WTC11 (cell line): ENCODE measurements at regions not wholly inside any gene's neighbourhood (a gene's known extent, or its start where the extent isn't known, plus 50 kb on each side); places are given as distances from the start of the nearest gene placed in this dataset.

Experiments used
- ATAC-seq: fragments of 200-7000 bp; cut with Tn5 transposase; 2 replicates; pipeline ENCODE4 v1.10.0; 2021; ENCODE audit warnings: mild to moderate bottlenecking, moderate library complexity
- CTCF ChIA-PET: fragments of 300-600 bp; sonication (Branson Sonifier 250); formaldehyde crosslinking; loops from one replicate; lab custom pipeline; 2021; ENCODE audit warnings: antibody characterized with exemption; lab: Charles Lee
- POLR2A ChIA-PET: fragments of 350-600 bp; sonication (Branson Sonifier 250); formaldehyde crosslinking; loops from one replicate; lab custom pipeline; 2021; ENCODE audit warnings: antibody characterized with exemption; lab: Charles Lee
- DNase-seq: peaks from one replicate; pipeline ENCODE4 v3.0.0; 2021; ENCODE audit warnings: low spot score
- H3K27ac Mint-ChIP-seq: 2 replicates; pipeline ENCODE4 v1.8.0; 2021; ENCODE audit warnings: mixed read lengths
- H3K27me3 Mint-ChIP-seq: 2 replicates; pipeline ENCODE4 v1.8.0; 2021; ENCODE audit warnings: low read depth, mild to moderate bottlenecking, moderate library complexity, mixed read lengths
- H3K36me3 Mint-ChIP-seq: 2 replicates; pipeline ENCODE4 v1.8.0; 2021; ENCODE audit warnings: mixed read lengths
- H3K4me1 Mint-ChIP-seq: 2 replicates; pipeline ENCODE4 v1.8.0; 2022; ENCODE audit warnings: mixed read lengths
- H3K4me3 Mint-ChIP-seq: 2 replicates; pipeline ENCODE4 v1.8.0; 2021; ENCODE audit warnings: mild to moderate bottlenecking, moderate library complexity, mixed read lengths
- H3K9me3 Mint-ChIP-seq: 2 replicates; pipeline ENCODE4 v1.8.0; 2021; ENCODE audit warnings: mixed read lengths
- EMX1 ChIP-seq: fragments of 250-450 bp; sonication (Bioruptor Pico); IDR thresholded peaks from 2 replicates; pipeline ENCODE4 v1.8.0; 2021; ENCODE audit warnings: mild to moderate bottlenecking
- FOXJ3 ChIP-seq: sonication (generic); formaldehyde crosslinking; IDR thresholded peaks from 2 replicates; pipeline ENCODE4 v1.9.0; 2021; ENCODE audit warnings: missing genetic modification reagents, mild to moderate bottlenecking, borderline replicate concordance
- HMGA2 ChIP-seq: fragments of 250-450 bp; sonication (Bioruptor Pico); IDR thresholded peaks from 2 replicates; pipeline ENCODE4 v1.4.0; 2021; ENCODE audit warnings: mild to moderate bottlenecking, moderate library complexity
- JAZF1 ChIP-seq: fragments of 250-450 bp; sonication (Bioruptor Pico); IDR thresholded peaks from 2 replicates; pipeline ENCODE4 v1.9.0; 2021; ENCODE audit warnings: moderate library complexity, mild to moderate bottlenecking, inconsistent platforms
- KAT7 ChIP-seq: sonication (generic); formaldehyde crosslinking; IDR thresholded peaks from 2 replicates; pipeline ENCODE4 v1.8.1; 2023; ENCODE audit warnings: missing genetic modification reagents, mild to moderate bottlenecking, borderline replicate concordance
- PRRX2 ChIP-seq: fragments of 250-450 bp; sonication (Bioruptor Pico); IDR thresholded peaks from 2 replicates; pipeline ENCODE4 v1.8.0; 2021; ENCODE audit warnings: mild to moderate bottlenecking
- RELA ChIP-seq: sonication (generic); formaldehyde crosslinking; IDR thresholded peaks from 2 replicates; pipeline ENCODE4 v1.8.1; 2022; ENCODE audit warnings: missing genetic modification reagents, mild to moderate bottlenecking, borderline replicate concordance
- TCF7 ChIP-seq: sonication (generic); formaldehyde crosslinking; IDR thresholded peaks from 2 replicates; pipeline ENCODE4 v1.8.0; 2022; ENCODE audit warnings: mild to moderate bottlenecking, low read depth, missing genetic modification reagents, moderate library complexity
- TEAD1 ChIP-seq: sonication (generic); formaldehyde crosslinking; IDR thresholded peaks from 2 replicates; pipeline ENCODE4 v1.8.0; 2022; ENCODE audit warnings: mild to moderate bottlenecking, missing genetic modification reagents
- ZNF121 ChIP-seq: sonication (generic); formaldehyde crosslinking; IDR thresholded peaks from 2 replicates; pipeline ENCODE4 v1.8.0; 2023; ENCODE audit warnings: missing genetic modification reagents
- ZNF219 ChIP-seq: sonication (generic); formaldehyde crosslinking; IDR thresholded peaks from 2 replicates; pipeline ENCODE4 v1.8.0; 2023; ENCODE audit warnings: missing genetic modification reagents, mild to moderate bottlenecking, borderline replicate concordance
- ZNF232 ChIP-seq: sonication (generic); formaldehyde crosslinking; IDR thresholded peaks from 2 replicates; pipeline ENCODE4 v1.8.0; 2022; ENCODE audit warnings: mild to moderate bottlenecking, missing genetic modification reagents
- ZNF263 ChIP-seq: sonication (generic); formaldehyde crosslinking; IDR thresholded peaks from 2 replicates; pipeline ENCODE4 v1.8.1; 2022; ENCODE audit warnings: low read depth, mild to moderate bottlenecking, moderate library complexity, missing genetic modification reagents
- TF ChIP-seq, protein P1 (sequence below): fragments of 250-450 bp; sonication (Bioruptor Pico); IDR thresholded peaks from 2 replicates; pipeline ENCODE4 v1.9.0; 2021; ENCODE audit warnings: moderate library complexity, mild to moderate bottlenecking, inconsistent platforms, borderline replicate concordance
- TF ChIP-seq, protein P2 (sequence below): sonication (generic); formaldehyde crosslinking; IDR thresholded peaks from 2 replicates; pipeline ENCODE4 v1.8.0; 2022; ENCODE audit warnings: mild to moderate bottlenecking, missing genetic modification reagents
- TF ChIP-seq, protein P3 (sequence below): sonication (generic); formaldehyde crosslinking; IDR thresholded peaks from 2 replicates; pipeline ENCODE4 v1.8.0; 2022; ENCODE audit warnings: mild to moderate bottlenecking, missing genetic modification reagents
- TF ChIP-seq, protein P4 (sequence below): sonication (generic); formaldehyde crosslinking; conservative IDR thresholded peaks from 2 replicates; pipeline ENCODE4 v1.8.1; 2022; ENCODE audit warnings: mild to moderate bottlenecking, missing genetic modification reagents
- TF ChIP-seq, protein P5 (sequence below): fragments of 250-450 bp; sonication (Bioruptor Pico); IDR thresholded peaks from 2 replicates; pipeline ENCODE4 v1.9.0; 2021; ENCODE audit warnings: mild to moderate bottlenecking, borderline replicate concordance
- TF ChIP-seq, protein P6 (sequence below): sonication (generic); formaldehyde crosslinking; IDR thresholded peaks from 2 replicates; pipeline ENCODE4 v1.8.1; 2023; ENCODE audit warnings: mild to moderate bottlenecking, missing genetic modification reagents
- TF ChIP-seq, protein P7 (sequence below): sonication (generic); formaldehyde crosslinking; IDR thresholded peaks from 2 replicates; pipeline ENCODE4 v1.8.1; 2022; ENCODE audit warnings: low read depth, missing genetic modification reagents, borderline replicate concordance

DNA sequence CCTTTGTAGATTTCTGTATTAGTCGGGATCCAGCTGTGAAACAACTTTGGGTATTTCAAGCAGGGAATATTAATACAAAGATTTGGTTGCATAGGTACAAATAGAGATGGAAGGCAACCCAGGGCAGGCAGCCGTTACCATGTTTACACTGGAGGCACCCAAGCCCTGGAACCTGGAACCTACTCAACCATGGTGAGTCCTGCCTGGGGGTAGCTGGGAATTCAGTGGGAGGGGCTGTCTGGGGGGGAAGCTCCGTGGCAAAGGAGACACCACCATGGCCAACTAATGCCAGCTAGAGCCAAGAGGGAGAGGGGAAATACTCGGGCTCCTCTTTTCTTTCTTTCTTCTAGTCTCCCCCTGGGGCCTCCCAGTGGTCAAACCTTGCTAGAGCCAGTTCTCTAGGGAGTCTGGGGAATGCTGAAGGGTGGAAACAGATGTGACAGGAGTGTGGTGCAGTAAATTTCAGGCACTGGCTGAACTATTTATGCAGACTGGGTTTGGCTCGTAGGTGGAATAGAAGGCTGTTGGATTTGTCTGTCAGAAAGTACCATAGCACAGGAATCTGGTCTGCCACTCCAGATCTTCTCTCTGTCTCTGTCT lies 91.9 kb upstream of the CACNA1E start (continued):
- TF ChIP-seq, protein P1, sequence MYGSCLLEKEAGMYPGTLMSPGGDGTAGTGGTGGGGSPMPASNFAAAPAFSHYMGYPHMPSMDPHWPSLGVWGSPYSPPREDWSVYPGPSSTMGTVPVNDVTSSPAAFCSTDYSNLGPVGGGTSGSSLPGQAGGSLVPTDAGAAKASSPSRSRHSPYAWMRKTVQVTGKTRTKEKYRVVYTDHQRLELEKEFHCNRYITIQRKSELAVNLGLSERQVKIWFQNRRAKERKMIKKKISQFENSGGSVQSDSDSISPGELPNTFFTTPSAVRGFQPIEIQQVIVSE (CRISPR knock-in tag), result no peak
- TF ChIP-seq TCF7, result no peak
- TF ChIP-seq, all 79 proteins: peak for 0

DNA sequence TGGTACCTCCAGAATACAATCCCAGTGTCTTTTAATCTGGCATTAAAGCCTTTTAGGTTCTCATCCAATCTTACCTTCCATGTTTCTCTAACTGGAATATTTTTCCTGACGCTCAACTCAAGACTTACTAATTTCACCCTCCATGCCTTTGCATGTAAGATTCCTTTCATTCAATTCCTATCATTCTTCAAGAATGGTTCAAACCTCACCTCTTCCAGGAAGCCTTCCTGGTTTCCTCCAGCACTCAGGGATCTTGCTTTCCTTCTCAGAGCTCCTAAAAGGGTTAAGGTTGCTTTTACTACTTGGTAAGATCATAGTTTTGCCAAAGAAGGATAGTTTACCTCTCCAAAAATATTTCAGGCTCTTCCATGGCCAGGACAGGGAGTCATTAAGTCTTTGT lies 91.2 kb upstream of the CACNA1E start:
- no peak overlapping the region for H3K27ac Mint-ChIP-seq

DNA sequence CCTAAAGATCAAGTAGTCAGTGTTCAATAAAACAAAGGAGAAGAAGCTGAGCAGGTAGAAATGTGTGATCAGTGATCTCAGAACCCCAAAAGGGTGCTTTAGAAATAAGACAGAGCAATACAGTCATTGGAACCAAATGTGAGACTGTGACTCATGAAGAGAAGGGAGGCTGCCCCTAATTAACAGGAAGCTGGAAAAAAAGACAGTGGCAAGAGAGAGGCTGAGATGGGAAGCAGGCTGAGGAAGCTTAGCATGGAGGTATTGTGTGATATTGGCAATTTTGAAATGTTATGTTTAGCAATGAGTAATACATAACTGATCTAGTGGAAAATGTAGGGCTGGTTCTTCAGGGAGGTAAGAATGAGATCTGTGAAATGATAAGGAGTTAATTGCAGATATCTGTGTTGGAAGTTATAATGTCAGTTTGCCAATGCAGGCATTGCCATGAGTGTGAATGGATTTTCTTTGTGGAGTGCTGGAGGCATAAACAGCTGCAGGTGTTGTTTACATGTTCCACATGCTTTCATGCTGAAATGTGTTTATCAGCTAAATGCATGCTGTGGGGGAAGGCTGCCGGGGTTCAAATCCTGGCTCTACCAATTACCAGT lies 90.6 kb upstream of the CACNA1E start:
- no peaks in the 10 kb centered on the region for H3K4me1 Mint-ChIP-seq
- POLR2A ChIA-PET, result no interaction called here
- ATAC-seq, result no peak
- H3K36me3 Mint-ChIP-seq, result no peaks in the 10 kb centered on the region
- CTCF ChIA-PET, result interaction anchor here (0.6 to 1.0 kb wide), 3 partner anchors 19 to 203 kb away, joined by 3 read pairs; no protein-coding TSS in a partner anchor
- H3K27ac Mint-ChIP-seq, result no peak overlapping the region
- no peaks in the 10 kb centered on the region for H3K9me3 Mint-ChIP-seq
- no peak for DNase-seq
- H3K27me3 Mint-ChIP-seq, result no peaks in the 10 kb centered on the region
- TF ChIP-seq PRRX2 (CRISPR knock-in tag) (no peak), EMX1 (CRISPR knock-in tag) (no peak), ZNF121 (CRISPR knock-in tag) (no peak), ZNF263 (CRISPR knock-in tag) (no peak), ZNF219 (CRISPR knock-in tag) (no peak), JAZF1 (CRISPR knock-in tag) (no peak), FOXJ3 (CRISPR knock-in tag) (no peak), HMGA2 (CRISPR knock-in tag) (no peak), TCF7 (no peak), RELA (CRISPR knock-in tag) (no peak), TEAD1 (CRISPR knock-in tag) (no peak), KAT7 (CRISPR knock-in tag) (no peak), ZNF232 (CRISPR knock-in tag) (no peak)
- TF ChIP-seq, protein P2, sequence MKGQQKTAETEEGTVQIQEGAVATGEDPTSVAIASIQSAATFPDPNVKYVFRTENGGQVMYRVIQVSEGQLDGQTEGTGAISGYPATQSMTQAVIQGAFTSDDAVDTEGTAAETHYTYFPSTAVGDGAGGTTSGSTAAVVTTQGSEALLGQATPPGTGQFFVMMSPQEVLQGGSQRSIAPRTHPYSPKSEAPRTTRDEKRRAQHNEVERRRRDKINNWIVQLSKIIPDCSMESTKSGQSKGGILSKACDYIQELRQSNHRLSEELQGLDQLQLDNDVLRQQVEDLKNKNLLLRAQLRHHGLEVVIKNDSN, result no peak
- TF ChIP-seq, protein P3, sequence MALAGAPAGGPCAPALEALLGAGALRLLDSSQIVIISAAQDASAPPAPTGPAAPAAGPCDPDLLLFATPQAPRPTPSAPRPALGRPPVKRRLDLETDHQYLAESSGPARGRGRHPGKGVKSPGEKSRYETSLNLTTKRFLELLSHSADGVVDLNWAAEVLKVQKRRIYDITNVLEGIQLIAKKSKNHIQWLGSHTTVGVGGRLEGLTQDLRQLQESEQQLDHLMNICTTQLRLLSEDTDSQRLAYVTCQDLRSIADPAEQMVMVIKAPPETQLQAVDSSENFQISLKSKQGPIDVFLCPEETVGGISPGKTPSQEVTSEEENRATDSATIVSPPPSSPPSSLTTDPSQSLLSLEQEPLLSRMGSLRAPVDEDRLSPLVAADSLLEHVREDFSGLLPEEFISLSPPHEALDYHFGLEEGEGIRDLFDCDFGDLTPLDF (CRISPR knock-in tag), result no peak
- TF ChIP-seq, protein P4, sequence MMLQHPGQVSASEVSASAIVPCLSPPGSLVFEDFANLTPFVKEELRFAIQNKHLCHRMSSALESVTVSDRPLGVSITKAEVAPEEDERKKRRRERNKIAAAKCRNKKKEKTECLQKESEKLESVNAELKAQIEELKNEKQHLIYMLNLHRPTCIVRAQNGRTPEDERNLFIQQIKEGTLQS (CRISPR knock-in tag), result no peak
- TF ChIP-seq, protein P5, sequence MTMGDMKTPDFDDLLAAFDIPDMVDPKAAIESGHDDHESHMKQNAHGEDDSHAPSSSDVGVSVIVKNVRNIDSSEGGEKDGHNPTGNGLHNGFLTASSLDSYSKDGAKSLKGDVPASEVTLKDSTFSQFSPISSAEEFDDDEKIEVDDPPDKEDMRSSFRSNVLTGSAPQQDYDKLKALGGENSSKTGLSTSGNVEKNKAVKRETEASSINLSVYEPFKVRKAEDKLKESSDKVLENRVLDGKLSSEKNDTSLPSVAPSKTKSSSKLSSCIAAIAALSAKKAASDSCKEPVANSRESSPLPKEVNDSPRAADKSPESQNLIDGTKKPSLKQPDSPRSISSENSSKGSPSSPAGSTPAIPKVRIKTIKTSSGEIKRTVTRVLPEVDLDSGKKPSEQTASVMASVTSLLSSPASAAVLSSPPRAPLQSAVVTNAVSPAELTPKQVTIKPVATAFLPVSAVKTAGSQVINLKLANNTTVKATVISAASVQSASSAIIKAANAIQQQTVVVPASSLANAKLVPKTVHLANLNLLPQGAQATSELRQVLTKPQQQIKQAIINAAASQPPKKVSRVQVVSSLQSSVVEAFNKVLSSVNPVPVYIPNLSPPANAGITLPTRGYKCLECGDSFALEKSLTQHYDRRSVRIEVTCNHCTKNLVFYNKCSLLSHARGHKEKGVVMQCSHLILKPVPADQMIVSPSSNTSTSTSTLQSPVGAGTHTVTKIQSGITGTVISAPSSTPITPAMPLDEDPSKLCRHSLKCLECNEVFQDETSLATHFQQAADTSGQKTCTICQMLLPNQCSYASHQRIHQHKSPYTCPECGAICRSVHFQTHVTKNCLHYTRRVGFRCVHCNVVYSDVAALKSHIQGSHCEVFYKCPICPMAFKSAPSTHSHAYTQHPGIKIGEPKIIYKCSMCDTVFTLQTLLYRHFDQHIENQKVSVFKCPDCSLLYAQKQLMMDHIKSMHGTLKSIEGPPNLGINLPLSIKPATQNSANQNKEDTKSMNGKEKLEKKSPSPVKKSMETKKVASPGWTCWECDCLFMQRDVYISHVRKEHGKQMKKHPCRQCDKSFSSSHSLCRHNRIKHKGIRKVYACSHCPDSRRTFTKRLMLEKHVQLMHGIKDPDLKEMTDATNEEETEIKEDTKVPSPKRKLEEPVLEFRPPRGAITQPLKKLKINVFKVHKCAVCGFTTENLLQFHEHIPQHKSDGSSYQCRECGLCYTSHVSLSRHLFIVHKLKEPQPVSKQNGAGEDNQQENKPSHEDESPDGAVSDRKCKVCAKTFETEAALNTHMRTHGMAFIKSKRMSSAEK (CRISPR knock-in tag), result no peak
- TF ChIP-seq, all 79 proteins: peak for 0
- H3K4me3 Mint-ChIP-seq, result no peak overlapping the region

More for the DNA sequence above, 91.2 kb upstream of the CACNA1E start:
- no peak overlapping the region for H3K4me3 Mint-ChIP-seq
- TF ChIP-seq, protein P6, sequence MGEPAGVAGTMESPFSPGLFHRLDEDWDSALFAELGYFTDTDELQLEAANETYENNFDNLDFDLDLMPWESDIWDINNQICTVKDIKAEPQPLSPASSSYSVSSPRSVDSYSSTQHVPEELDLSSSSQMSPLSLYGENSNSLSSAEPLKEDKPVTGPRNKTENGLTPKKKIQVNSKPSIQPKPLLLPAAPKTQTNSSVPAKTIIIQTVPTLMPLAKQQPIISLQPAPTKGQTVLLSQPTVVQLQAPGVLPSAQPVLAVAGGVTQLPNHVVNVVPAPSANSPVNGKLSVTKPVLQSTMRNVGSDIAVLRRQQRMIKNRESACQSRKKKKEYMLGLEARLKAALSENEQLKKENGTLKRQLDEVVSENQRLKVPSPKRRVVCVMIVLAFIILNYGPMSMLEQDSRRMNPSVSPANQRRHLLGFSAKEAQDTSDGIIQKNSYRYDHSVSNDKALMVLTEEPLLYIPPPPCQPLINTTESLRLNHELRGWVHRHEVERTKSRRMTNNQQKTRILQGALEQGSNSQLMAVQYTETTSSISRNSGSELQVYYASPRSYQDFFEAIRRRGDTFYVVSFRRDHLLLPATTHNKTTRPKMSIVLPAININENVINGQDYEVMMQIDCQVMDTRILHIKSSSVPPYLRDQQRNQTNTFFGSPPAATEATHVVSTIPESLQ (CRISPR knock-in tag), result no peak
- TF ChIP-seq, protein P7, sequence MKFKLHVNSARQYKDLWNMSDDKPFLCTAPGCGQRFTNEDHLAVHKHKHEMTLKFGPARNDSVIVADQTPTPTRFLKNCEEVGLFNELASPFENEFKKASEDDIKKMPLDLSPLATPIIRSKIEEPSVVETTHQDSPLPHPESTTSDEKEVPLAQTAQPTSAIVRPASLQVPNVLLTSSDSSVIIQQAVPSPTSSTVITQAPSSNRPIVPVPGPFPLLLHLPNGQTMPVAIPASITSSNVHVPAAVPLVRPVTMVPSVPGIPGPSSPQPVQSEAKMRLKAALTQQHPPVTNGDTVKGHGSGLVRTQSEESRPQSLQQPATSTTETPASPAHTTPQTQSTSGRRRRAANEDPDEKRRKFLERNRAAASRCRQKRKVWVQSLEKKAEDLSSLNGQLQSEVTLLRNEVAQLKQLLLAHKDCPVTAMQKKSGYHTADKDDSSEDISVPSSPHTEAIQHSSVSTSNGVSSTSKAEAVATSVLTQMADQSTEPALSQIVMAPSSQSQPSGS (CRISPR knock-in tag), result no peak
- TF ChIP-seq FOXJ3 (CRISPR knock-in tag), result no peak
- no peaks in the 10 kb centered on the region for H3K4me1 Mint-ChIP-seq
- ChIA-PET POLR2A (no interaction called here), CTCF (interaction anchor here (1.0 kb wide), 2 partner anchors 33 to 202 kb away, joined by 3 read pairs; no protein-coding TSS in a partner anchor)
- H3K36me3 Mint-ChIP-seq, result no peaks in the 10 kb centered on the region
- no peaks in the 10 kb centered on the region for H3K9me3 Mint-ChIP-seq
- DNase-seq (no peak), ATAC-seq (no peak)
- no peaks in the 10 kb centered on the region for H3K27me3 Mint-ChIP-seq
